HEK293 (cell line): ENCODE measurements at regions not wholly inside any gene's neighbourhood (a gene's known extent, or its start where the extent isn't known, plus 50 kb on each side); places are given as distances from the start of the nearest gene placed in this dataset.

ENCODE experiments used
- MZF1 ChIP-seq: fragments of 450-650 bp; formaldehyde crosslinking; IDR thresholded peaks from 2 replicates; pipeline ENCODE4 v1.5.1; 2017; ENCODE audit warnings: missing biosample characterization, missing genetic modification characterization, borderline replicate concordance
- PATZ1 ChIP-seq: fragments of 450-650 bp; formaldehyde crosslinking; IDR thresholded peaks from 2 replicates; pipeline ENCODE4 v1.5.1; 2016; ENCODE audit warnings: missing biosample characterization, missing genetic modification characterization
- ZBTB7A ChIP-seq: fragments of 450-650 bp; formaldehyde crosslinking; IDR thresholded peaks from 2 replicates; pipeline ENCODE4 v1.5.1; 2016; ENCODE audit warnings: low read depth, missing biosample characterization, missing genetic modification characterization
- ZNF747 ChIP-seq: fragments of 450-650 bp; formaldehyde crosslinking; IDR thresholded peaks from 2 replicates; pipeline ENCODE4 v1.5.1; 2016; ENCODE audit warnings: missing biosample characterization, missing genetic modification characterization

DNA sequence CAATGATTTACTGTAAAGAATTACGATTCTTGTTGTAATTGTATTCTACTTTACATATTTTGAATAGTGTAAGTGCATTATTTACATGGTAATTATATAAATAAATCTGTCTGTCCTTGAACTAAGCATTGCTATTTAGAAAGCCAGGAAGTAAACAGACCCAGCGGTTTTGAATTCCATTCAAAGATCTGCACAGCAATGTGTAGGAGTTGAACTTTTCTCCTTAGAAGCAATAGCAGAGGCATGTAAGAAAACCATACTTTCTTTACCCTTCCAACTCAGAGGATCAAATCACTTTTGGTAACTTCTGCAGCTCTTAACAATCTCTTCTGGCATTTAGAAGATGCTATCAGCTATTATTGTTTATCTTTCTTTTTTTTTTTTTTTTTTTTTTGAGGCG lies 109.2 kb upstream of the VRK2 start:
- no peak for TF ChIP-seq ZNF747 (tag by site-specific recombination)
- no peak for TF ChIP-seq PATZ1 (tag by site-specific recombination)
- no peak for TF ChIP-seq ZBTB7A (tag by site-specific recombination)
- no peak for TF ChIP-seq MZF1 (tag by site-specific recombination)
